ENCODE measurements at regions not wholly inside any gene's neighbourhood (a gene's known extent, or its start where the extent isn't known, plus 50 kb on each side); places are given as distances from the start of the nearest gene placed in this dataset.

- TF ChIP-seq CTCF (IDR thresholded peaks at IDR 0.05; ENCODE audit: low read depth, low read length, missing input control) = no peak
Observed at GRCh38 chr5:167792514-167792913, 498.9 kb upstream of the WWC1 start (continued).

DNA sequence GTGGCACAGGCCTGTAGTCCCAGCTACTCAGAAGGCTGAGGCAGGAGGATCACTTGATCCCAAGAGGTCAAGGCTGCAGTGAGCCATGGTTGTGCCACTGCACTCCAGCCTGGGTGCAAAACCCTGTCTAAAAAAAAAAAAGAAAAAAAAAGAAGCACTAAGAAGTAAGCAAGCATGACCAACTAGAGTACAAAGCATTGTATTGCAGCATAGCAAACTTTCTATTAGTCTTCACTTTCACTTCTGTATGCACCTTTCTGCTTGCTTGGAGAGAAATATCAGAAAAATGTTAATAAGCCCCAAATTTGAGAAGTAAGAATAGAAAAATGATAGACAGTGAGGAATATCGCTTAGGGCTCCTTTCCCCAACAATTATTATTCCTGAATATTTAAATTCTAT lies 497.7 kb upstream of the WWC1 start:
- peaks cover 0 to 9% (median 4%) of the 10 kb centered on the region in 4 donors for H3K4me1 ChIP-seq (ENCODE audit: control insufficient read depth in 4 of 4, insufficient read depth in 4 of 4, low read length in 3 of 4)

More for the DNA sequence above, 497.7 kb upstream of the WWC1 start:
- DNase-seq (ENCODE audit: low spot score) = no peak
- no peaks in the 10 kb centered on the region for H3K9me3 ChIP-seq (ENCODE audit: control insufficient read depth in 4 of 4, low read length in 3 of 4)
- no peaks in the 10 kb centered on the region for H3K36me3 ChIP-seq (ENCODE audit: control insufficient read depth in 4 of 4, insufficient read depth in 3 of 4, low read depth in 1 of 4, low read length in 3 of 4)
- TF ChIP-seq CTCF (IDR thresholded peaks at IDR 0.05; ENCODE audit: low read depth, low read length, missing input control) (no peak), RAD21 (IDR thresholded peaks at IDR 0.05) (no peak), HNF4G (IDR thresholded peaks at IDR 0.05) (no peak), MAX (IDR thresholded peaks at IDR 0.05) (no peak), REST (IDR thresholded peaks at IDR 0.05) (no peak)
- WGBS = 93% methylated on average over 1 of the region's 1 CpG
- no peak overlapping the region for H3K9ac ChIP-seq (ENCODE audit: low read depth in 1 of 2, low read length in 2 of 2)
- no peak overlapping the region for H3K4me3 ChIP-seq (ENCODE audit: low read depth in 1 of 3, low read length in 3 of 3)
- H3K27ac ChIP-seq (ENCODE audit: low read depth in 1 of 2, low read length in 2 of 2) = no peak overlapping the region
- H3K27me3 ChIP-seq (ENCODE audit: control insufficient read depth in 4 of 4, insufficient read depth in 4 of 4, low read length in 3 of 4) = peaks cover 0 to 3% (median 0%) of the 10 kb centered on the region in 4 donors

All from liver (tissue), 8 donors.